ENCODE measurements at regions not wholly inside any gene's neighbourhood (a gene's known extent, or its start where the extent isn't known, plus 50 kb on each side); places are given as distances from the start of the nearest gene placed in this dataset.

DNA sequence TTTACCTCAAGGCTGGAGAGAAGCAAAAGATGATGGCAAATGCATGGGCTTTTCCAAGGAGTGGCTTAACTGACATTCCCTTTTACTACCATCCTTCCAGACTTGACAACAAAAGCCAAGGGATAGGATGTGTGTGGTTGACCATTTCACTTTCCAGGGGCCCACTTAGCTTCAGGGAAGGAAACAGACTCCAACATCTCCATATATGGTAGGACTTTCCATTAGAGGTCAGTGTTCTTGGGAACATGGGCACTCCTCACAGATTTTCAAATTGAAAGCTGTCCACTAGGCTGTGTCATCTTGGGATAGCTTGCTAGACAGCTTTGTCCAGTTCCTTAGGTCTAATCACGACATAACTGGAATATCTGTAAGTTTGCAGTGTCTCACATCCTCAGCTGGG lies 118.1 kb upstream of the NAMPT start:
- TF ChIP-seq POU2F2 (IDR thresholded peaks at IDR 0.05; ENCODE audit: low read depth, low read length): no peak
- no peak for TF ChIP-seq TAF1 (IDR thresholded peaks at IDR 0.05; ENCODE audit: low read depth, low read length)
- TF ChIP-seq POLR2AphosphoS5 (IDR thresholded peaks at IDR 0.05; ENCODE audit: low read depth, low read length): no peak
- no peak for TF ChIP-seq POLR2A (IDR thresholded peaks at IDR 0.05; ENCODE audit: low read depth, low read length)
- no peak for TF ChIP-seq PAX5 (IDR thresholded peaks at IDR 0.05; ENCODE audit: insufficient read depth, low read length, severe bottlenecking)
- TF ChIP-seq SPI1 (IDR thresholded peaks at IDR 0.05; ENCODE audit: low read depth, low read length): no peak
- DNase-seq (ENCODE audit: insufficient read length, low spot score) (no peak), FAIRE-seq (no peak)

DNA sequence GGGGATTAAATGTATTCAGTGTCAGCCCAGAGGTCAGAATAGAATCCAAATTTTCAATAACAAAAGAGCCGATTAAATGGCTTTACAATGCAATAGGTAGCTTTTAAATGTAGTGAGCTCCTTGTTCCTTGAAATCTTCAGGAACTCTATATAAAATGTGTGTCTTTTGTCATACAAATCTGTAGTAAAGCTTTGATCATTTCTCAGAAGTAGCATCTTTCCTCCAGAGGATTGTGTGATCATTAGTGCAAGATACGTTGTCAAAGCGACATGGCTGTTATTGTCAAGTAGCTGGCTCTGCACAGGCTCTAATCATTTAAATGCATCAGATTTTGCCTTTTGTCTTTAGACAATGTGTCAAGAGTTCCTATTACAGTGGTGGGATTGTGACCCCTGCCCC lies 116.1 kb upstream of the NAMPT start:
- FAIRE-seq (no peak), DNase-seq (ENCODE audit: insufficient read length, low spot score) (no peak)
- TF ChIP-seq POLR2A (IDR thresholded peaks at IDR 0.05; ENCODE audit: low read depth, low read length): no peak
- no peak for TF ChIP-seq POU2F2 (IDR thresholded peaks at IDR 0.05; ENCODE audit: low read depth, low read length)
- no peak for TF ChIP-seq PAX5 (IDR thresholded peaks at IDR 0.05; ENCODE audit: insufficient read depth, low read length, severe bottlenecking)
- TF ChIP-seq POLR2AphosphoS5 (IDR thresholded peaks at IDR 0.05; ENCODE audit: low read depth, low read length): no peak
- no peak for TF ChIP-seq TAF1 (IDR thresholded peaks at IDR 0.05; ENCODE audit: low read depth, low read length)
- TF ChIP-seq SPI1 (IDR thresholded peaks at IDR 0.05; ENCODE audit: low read depth, low read length): no peak

DNA sequence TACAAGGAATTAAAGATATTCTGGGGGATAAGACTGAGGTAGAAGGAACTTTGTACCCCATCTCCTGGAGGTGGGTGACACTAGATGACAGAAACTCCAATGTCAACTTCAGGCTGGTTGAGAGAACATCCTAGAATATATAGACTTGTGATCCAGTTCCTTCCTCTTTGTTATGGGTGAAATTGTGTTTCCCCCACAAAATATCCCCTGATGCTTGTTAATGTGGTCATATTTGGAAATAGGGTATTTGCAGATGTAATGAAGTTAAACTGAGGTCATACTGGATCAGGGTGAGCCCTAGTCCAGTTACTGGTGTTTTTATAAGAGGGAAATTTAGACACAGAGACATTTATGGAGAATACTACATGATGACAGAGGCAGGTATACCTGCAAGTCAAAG lies 114.0 kb upstream of the NAMPT start:
- TF ChIP-seq TAF1 (IDR thresholded peaks at IDR 0.05; ENCODE audit: low read depth, low read length) (no peak), SPI1 (IDR thresholded peaks at IDR 0.05; ENCODE audit: low read depth, low read length) (no peak), PAX5 (IDR thresholded peaks at IDR 0.05; ENCODE audit: insufficient read depth, low read length, severe bottlenecking) (no peak), POU2F2 (IDR thresholded peaks at IDR 0.05; ENCODE audit: low read depth, low read length) (no peak)
- FAIRE-seq: no peak
- no peak for DNase-seq (ENCODE audit: insufficient read length, low spot score)

DNA sequence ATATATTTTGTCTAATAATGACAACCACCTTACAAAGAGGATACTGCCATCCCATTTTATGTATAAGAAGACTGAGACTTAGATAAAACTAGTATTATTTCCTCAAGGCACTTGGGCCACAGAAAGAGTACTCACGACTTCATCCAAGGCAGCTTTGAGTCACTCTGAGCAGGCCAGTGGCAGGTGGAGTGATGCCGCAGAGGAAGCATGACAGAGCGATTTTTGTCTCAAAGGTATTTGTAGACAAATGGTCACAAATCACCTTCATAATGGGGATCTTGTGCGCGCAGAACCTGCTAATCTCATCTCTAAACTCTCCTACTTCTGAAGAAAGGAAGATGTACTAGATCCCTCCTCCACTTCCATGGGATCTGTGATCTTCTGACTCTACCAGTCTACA lies 113.2 kb upstream of the NAMPT start:
- FAIRE-seq (no peak), DNase-seq (ENCODE audit: insufficient read length, low spot score) (no peak)
- no peak for TF ChIP-seq POLR2AphosphoS5 (IDR thresholded peaks at IDR 0.05; ENCODE audit: low read depth, low read length)
- TF ChIP-seq POU2F2 (IDR thresholded peaks at IDR 0.05; ENCODE audit: low read depth, low read length): no peak
- no peak for TF ChIP-seq PAX5 (IDR thresholded peaks at IDR 0.05; ENCODE audit: insufficient read depth, low read length, severe bottlenecking)
- TF ChIP-seq POLR2A (IDR thresholded peaks at IDR 0.05; ENCODE audit: low read depth, low read length): no peak

DNA sequence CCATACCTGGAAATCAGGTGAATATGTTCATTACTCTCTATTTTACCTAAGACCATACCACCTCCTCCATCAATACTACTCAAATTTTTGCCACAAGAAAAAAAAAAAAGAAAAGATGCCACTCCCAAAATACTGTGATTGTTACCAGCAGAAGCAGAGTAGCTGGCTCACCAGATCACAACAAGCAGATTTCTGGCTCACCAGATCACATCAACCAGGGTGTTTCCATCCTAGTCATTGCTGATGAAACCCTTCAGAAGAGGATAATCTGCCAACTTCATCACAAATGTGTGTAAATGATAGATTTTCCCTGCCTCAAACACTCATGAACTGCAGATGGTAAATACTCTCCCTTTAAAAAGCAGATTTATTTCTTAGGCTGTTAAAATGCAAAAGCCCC lies 109.7 kb upstream of the NAMPT start:
- FAIRE-seq (no peak), DNase-seq (ENCODE audit: insufficient read length, low spot score) (no peak)
- TF ChIP-seq POLR2A (IDR thresholded peaks at IDR 0.05; ENCODE audit: low read depth, low read length): no peak
- TF ChIP-seq PAX5 (IDR thresholded peaks at IDR 0.05; ENCODE audit: insufficient read depth, low read length, severe bottlenecking): no peak
- TF ChIP-seq TAF1 (IDR thresholded peaks at IDR 0.05; ENCODE audit: low read depth, low read length): no peak
- TF ChIP-seq SPI1 (IDR thresholded peaks at IDR 0.05; ENCODE audit: low read depth, low read length): no peak
- no peak for TF ChIP-seq POU2F2 (IDR thresholded peaks at IDR 0.05; ENCODE audit: low read depth, low read length)
- no peak for TF ChIP-seq POLR2AphosphoS5 (IDR thresholded peaks at IDR 0.05; ENCODE audit: low read depth, low read length)

DNA sequence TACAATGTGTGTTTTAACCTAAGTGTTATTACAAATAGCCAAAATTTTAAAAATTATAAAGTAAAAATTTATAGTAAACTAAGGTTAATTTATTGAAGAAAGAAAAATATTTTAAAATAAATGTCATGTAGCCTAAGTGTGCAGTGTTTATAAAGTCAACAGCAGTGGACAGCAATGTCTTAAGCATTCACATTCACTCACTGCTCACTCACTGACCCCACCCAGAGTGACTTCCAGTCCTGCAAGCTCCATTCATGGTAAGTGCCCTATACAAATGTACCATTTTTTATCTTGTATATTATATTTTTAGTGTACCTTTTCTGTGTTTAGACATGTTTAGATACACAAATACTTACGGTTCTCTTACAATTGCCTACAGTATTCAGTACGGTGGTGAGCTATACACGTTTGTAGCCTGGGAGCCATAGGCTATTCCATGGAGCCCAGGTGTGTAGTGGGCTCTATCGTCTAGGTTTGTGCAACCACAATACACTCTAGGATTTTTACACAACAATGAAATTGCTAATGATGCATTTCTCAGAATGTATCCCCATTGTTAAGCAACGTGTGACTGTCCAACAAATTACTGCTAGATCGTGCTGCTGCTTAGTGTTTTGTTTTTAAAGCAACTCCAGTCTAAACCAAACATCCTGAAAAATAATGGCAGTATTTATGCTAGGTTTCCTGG lies 108.9 kb upstream of the NAMPT start:
- no peak for FAIRE-seq
- TF ChIP-seq POLR2A (IDR thresholded peaks at IDR 0.05; ENCODE audit: low read depth, low read length) (no peak), PAX5 (IDR thresholded peaks at IDR 0.05; ENCODE audit: insufficient read depth, low read length, severe bottlenecking) (no peak), TAF1 (IDR thresholded peaks at IDR 0.05; ENCODE audit: low read depth, low read length) (no peak), POLR2AphosphoS5 (IDR thresholded peaks at IDR 0.05; ENCODE audit: low read depth, low read length) (no peak), SPI1 (IDR thresholded peaks at IDR 0.05; ENCODE audit: low read depth, low read length) (no peak), POU2F2 (IDR thresholded peaks at IDR 0.05; ENCODE audit: low read depth, low read length) (no peak)
- no peak for DNase-seq (ENCODE audit: insufficient read length, low spot score)

DNA sequence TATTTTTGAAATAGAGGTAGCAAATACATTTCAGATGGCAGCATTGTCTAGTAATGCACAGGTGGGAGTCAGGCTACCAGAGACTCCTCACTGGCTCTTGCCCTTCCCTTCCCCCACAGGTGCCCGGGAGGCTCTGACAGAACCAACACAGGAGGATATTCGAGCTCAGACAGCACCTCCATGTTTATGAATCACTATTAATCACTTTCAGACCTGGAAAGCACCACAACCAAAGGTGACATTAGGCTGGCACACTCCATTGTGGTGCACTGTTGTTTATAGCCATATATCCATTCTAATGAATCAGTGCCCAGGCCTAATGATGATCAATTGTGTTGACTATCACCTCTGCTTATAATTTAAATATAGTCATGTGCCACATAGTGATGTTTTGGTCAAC lies 107.8 kb upstream of the NAMPT start:
- FAIRE-seq (no peak), DNase-seq (ENCODE audit: insufficient read length, low spot score) (no peak)
- TF ChIP-seq SPI1 (IDR thresholded peaks at IDR 0.05; ENCODE audit: low read depth, low read length) (no peak), PAX5 (IDR thresholded peaks at IDR 0.05; ENCODE audit: insufficient read depth, low read length, severe bottlenecking) (no peak), POLR2AphosphoS5 (IDR thresholded peaks at IDR 0.05; ENCODE audit: low read depth, low read length) (no peak), POU2F2 (IDR thresholded peaks at IDR 0.05; ENCODE audit: low read depth, low read length) (no peak), TAF1 (IDR thresholded peaks at IDR 0.05; ENCODE audit: low read depth, low read length) (no peak), POLR2A (IDR thresholded peaks at IDR 0.05; ENCODE audit: low read depth, low read length) (no peak)

DNA sequence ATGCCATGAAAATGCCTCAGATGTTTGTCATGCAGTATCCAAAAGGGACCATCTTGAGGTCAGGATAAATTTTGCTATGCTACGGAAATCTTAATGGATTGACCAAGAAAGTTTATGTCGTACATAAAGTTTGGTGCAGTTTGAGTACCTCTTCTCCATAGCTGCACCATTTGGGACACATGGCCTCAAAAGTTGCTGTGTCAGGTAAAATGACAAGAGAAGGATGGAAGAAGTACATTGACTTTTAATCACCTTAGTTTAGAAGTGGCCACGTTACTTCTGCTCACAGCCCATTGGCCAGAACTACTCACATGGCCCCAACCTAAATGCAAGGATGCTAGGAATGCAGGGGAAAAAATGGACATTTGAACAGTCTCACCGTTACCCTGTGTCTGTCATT lies 107.4 kb upstream of the NAMPT start:
- no peak for FAIRE-seq
- no peak for TF ChIP-seq POLR2A (IDR thresholded peaks at IDR 0.05; ENCODE audit: low read depth, low read length)
- TF ChIP-seq PAX5 (IDR thresholded peaks at IDR 0.05; ENCODE audit: insufficient read depth, low read length, severe bottlenecking): no peak
- no peak for TF ChIP-seq TAF1 (IDR thresholded peaks at IDR 0.05; ENCODE audit: low read depth, low read length)
- no peak for TF ChIP-seq POLR2AphosphoS5 (IDR thresholded peaks at IDR 0.05; ENCODE audit: low read depth, low read length)
- no peak for TF ChIP-seq POU2F2 (IDR thresholded peaks at IDR 0.05; ENCODE audit: low read depth, low read length)
- TF ChIP-seq SPI1 (IDR thresholded peaks at IDR 0.05; ENCODE audit: low read depth, low read length): no peak

DNA sequence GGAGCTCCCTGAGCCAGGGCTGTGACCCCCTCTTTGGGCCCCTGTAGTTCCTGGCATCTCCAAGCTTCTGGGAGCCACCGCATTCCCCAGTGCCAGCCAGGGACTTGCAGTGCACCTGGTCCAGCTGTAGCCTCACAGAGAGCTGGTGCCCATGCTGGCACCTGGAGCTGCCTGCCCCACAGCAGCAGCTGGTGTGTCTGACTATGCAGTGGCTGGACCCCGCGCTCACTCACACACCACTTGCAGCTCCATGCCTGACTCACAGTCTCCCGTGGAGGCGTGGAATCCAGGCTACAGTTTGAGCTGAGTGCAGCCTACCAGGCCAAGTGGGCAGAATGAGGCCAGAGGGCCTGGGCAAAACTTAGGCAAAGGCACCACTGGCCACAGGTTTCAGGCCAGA lies 102.2 kb upstream of the NAMPT start:
- TF ChIP-seq PAX5 (IDR thresholded peaks at IDR 0.05; ENCODE audit: insufficient read depth, low read length, severe bottlenecking) (no peak), POU2F2 (IDR thresholded peaks at IDR 0.05; ENCODE audit: low read depth, low read length) (no peak), SPI1 (IDR thresholded peaks at IDR 0.05; ENCODE audit: low read depth, low read length) (no peak), POLR2A (IDR thresholded peaks at IDR 0.05; ENCODE audit: low read depth, low read length) (no peak), TAF1 (IDR thresholded peaks at IDR 0.05; ENCODE audit: low read depth, low read length) (no peak), POLR2AphosphoS5 (IDR thresholded peaks at IDR 0.05; ENCODE audit: low read depth, low read length) (no peak)
- FAIRE-seq: no peak
- DNase-seq (ENCODE audit: insufficient read length, low spot score): no peak

More for the DNA sequence above, 107.4 kb upstream of the NAMPT start:
- DNase-seq (ENCODE audit: insufficient read length, low spot score): no peak

DNA sequence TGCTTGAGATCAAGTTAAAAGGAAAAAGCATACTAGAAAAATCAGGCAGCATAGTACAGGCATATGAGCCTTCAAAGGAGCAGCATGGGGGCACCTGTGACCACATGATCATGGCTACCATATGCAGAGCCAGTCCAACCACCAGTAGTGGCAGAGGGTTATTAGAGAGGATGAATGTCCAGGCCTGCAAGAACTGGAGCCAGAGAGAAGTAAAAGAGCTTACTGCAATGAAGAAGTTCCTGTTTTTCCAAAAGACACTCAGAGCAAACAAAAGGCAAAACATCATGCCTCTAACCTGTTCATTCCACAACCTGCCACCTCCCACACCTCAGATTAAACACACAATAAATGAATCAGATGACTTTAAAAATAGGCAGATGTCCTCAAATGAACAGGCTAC lies 99.6 kb upstream of the NAMPT start:
- FAIRE-seq: no peak
- no peak for DNase-seq (ENCODE audit: insufficient read length, low spot score)
- TF ChIP-seq POU2F2 (IDR thresholded peaks at IDR 0.05; ENCODE audit: low read depth, low read length) (no peak), SPI1 (IDR thresholded peaks at IDR 0.05; ENCODE audit: low read depth, low read length) (no peak), POLR2AphosphoS5 (IDR thresholded peaks at IDR 0.05; ENCODE audit: low read depth, low read length) (no peak), TAF1 (IDR thresholded peaks at IDR 0.05; ENCODE audit: low read depth, low read length) (no peak), PAX5 (IDR thresholded peaks at IDR 0.05; ENCODE audit: insufficient read depth, low read length, severe bottlenecking) (no peak), POLR2A (IDR thresholded peaks at IDR 0.05; ENCODE audit: low read depth, low read length) (no peak)

Data from GM12891 (cell line).